Peyer's patch (tissue), 4 donors: ENCODE measurements at regions not wholly inside any gene's neighbourhood (a gene's known extent, or its start where the extent isn't known, plus 50 kb on each side); places are given as distances from the start of the nearest gene placed in this dataset.

ENCODE experiments used
- DNase-seq, 3 donors: peaks; one replicate each; pipeline ENCODE4 v3.0.0-alpha.2; 2017 to 2019
- H3K27ac ChIP-seq, 4 donors: fragments of 200-600 bp; sonication (generic); one replicate each; pipeline ENCODE4 v1.5.1; 2016 to 2019
- H3K27me3 ChIP-seq, 2 donors: fragments of 200-600 bp; sonication (generic); one replicate each; pipeline ENCODE4 v1.5.1; 2019
- H3K36me3 ChIP-seq, 3 donors: fragments of 200-600 bp; sonication (generic); one replicate each; pipeline ENCODE4 v1.5.1; 2016 to 2019
- H3K4me1 ChIP-seq, 4 donors: fragments of 200-600 bp; sonication (generic); one replicate each; pipeline ENCODE4 v1.5.1; 2016 to 2019
- H3K4me3 ChIP-seq, 4 donors: fragments of 200-600 bp; sonication (generic); 1 replicate in 3 of 4; 2 replicates in 1 of 4; pipeline ENCODE4 v1.5.1; 2016 to 2019; ENCODE audit warnings: mild to moderate bottlenecking in 1 of 4
- H3K9me3 ChIP-seq, 4 donors: fragments of 200-600 bp; sonication (generic); one replicate each; pipeline ENCODE4 v1.5.1; 2016 to 2019; ENCODE audit warnings: mild to moderate bottlenecking in 1 of 4
- POLR2A ChIP-seq, 2 donors: fragments of 450-650 bp; IDR thresholded peaks; one replicate each; pipeline ENCODE4 v1.5.1; 2017; ENCODE audit warnings: antibody characterized with exemption in 2 of 2, mild to moderate bottlenecking in 2 of 2, moderate library complexity in 2 of 2
- TF ChIP-seq, protein P1 (sequence below), 6 experiments: fragments of 450-650 bp in 4 of 6; fragments of 200-600 bp in 2 of 6; sonication (generic) in 1 of 6; IDR thresholded peaks; one replicate each; pipeline ENCODE4 v1.5.1; 2017 to 2019; ENCODE audit warnings: antibody characterized with exemption in 6 of 6, mild to moderate bottlenecking in 3 of 6, moderate library complexity in 1 of 6

DNA sequence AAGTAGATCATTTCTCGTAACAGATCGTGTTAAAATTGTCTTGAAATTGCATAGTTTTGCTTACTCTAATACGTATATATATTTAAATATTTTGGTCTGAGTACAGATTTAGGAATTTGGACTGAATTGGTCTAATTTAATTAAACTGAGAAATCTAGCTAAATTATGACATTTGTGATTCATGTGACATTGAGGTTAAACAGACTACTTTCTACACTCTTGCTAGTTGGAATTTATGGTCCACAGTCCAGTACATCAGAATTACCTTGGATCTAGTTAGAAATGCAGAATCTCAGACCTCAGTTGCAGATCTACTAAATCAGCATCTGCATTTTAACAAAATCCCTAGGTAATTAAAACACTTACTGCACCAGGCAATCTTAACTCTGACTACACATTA is 609.7 kb upstream of the GOLIM4 start:
- no peak for DNase-seq
- Histone ChIP-seq H3K36me3 (no peaks in the 10 kb centered on the region), H3K9me3 (no peaks in the 10 kb centered on the region), H3K4me3 (no peak overlapping the region), H3K4me1 (no peaks in the 10 kb centered on the region), H3K27ac (no peak overlapping the region), H3K27me3 (no peaks in the 10 kb centered on the region)
- TF ChIP-seq, protein P1, sequence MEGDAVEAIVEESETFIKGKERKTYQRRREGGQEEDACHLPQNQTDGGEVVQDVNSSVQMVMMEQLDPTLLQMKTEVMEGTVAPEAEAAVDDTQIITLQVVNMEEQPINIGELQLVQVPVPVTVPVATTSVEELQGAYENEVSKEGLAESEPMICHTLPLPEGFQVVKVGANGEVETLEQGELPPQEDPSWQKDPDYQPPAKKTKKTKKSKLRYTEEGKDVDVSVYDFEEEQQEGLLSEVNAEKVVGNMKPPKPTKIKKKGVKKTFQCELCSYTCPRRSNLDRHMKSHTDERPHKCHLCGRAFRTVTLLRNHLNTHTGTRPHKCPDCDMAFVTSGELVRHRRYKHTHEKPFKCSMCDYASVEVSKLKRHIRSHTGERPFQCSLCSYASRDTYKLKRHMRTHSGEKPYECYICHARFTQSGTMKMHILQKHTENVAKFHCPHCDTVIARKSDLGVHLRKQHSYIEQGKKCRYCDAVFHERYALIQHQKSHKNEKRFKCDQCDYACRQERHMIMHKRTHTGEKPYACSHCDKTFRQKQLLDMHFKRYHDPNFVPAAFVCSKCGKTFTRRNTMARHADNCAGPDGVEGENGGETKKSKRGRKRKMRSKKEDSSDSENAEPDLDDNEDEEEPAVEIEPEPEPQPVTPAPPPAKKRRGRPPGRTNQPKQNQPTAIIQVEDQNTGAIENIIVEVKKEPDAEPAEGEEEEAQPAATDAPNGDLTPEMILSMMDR (IDR thresholded peaks at IDR 0.05) = no peak
- TF ChIP-seq POLR2A (IDR thresholded peaks at IDR 0.05) = no peak

DNA sequence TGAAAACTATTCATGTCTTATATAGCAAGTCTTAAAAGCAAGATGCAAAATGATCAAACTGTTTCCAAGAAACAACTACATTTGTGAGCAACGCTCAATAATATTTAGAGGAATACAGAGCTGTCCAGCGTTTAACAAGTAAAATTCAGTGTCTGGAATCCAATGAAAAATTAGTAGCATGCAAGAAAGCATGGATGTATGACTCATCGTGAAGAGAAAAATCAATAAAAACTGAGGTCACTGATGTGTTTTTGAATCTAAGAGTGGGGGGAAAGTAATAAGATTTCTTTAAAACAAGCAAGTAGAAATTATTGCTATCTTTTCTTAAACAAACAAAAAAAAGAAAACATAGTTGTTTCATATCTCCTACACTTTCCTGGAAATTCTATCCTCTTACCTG is 600.3 kb upstream of the GOLIM4 start:
- DNase-seq = no peak
- TF ChIP-seq, protein P1 (IDR thresholded peaks at IDR 0.05) = no peak
- TF ChIP-seq POLR2A (IDR thresholded peaks at IDR 0.05) = no peak

DNA sequence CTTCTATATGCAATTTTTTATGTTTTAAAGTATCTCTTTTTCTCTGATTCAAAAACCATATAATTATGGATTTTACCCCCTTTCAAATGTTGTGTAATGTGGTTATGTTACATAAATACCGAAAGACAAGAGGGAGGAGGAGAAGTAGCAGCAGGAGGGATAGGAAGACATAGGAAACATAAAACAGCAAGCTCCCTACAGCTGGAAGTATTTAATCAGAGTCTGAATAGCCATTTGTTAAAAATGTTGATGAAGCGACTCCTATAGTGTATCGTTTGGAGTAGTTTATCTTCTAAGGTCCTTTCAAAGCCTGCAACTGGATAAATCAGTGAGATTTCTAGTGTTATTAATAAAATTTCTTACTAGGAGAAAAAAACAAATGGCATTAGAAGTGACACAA is 598.1 kb upstream of the GOLIM4 start:
- no peaks in the 10 kb centered on the region for H3K9me3 ChIP-seq
- TF ChIP-seq, protein P1 (IDR thresholded peaks at IDR 0.05) = no peak
- TF ChIP-seq POLR2A (IDR thresholded peaks at IDR 0.05) = no peak
- H3K27me3 ChIP-seq = no peaks in the 10 kb centered on the region
- no peak overlapping the region for H3K27ac ChIP-seq
- H3K4me3 ChIP-seq = no peak overlapping the region
- no peaks in the 10 kb centered on the region for H3K36me3 ChIP-seq
- no peaks in the 10 kb centered on the region for H3K4me1 ChIP-seq
- no peak for DNase-seq

More for the DNA sequence above, 600.3 kb upstream of the GOLIM4 start:
- no peaks in the 10 kb centered on the region for H3K36me3 ChIP-seq
- no peaks in the 10 kb centered on the region for H3K9me3 ChIP-seq
- no peak overlapping the region for H3K4me3 ChIP-seq
- H3K27ac ChIP-seq = no peak overlapping the region
- no peaks in the 10 kb centered on the region for H3K27me3 ChIP-seq
- no peaks in the 10 kb centered on the region for H3K4me1 ChIP-seq

DNA sequence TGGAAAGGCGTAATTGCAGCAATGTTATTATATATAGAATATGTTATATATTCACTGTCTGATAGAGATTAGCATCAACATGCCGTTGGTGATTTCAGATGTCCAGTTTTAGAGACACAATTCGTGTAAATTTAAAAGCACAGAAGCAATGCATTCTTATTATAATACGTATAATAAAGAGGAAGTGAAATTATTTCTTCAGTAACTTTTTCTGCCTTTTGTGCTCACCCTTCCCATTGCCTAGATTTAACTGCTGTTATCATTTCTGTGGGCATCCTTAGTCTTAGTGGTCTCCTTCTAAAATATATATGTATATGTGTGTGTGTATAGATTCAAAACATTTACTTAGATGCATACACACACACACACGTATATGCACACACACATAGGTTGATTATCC is 592.5 kb upstream of the GOLIM4 start:
- TF ChIP-seq POLR2A (IDR thresholded peaks at IDR 0.05) = no peak
- TF ChIP-seq, protein P1 (IDR thresholded peaks at IDR 0.05) = no peak
- DNase-seq = no peak
- no peaks in the 10 kb centered on the region for H3K4me1 ChIP-seq

DNA sequence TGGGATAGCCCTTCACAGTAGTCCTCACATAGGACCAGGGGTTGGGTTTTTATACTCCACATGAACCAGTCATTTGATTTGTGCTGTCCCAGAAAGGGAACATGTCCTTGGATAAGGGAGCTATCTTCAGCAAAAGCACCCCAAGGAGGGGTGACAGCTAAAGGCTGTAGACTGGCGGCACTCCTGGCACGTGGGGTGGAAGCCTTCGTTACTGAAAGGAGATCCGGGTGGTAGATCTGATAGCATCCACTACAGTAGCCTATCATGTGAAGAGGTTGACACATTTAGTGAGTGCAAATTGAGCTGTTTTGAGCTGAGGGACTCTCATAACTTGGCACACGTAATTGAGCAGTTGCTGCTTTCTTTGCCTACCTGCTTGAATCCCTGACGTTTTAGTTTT is 588.8 kb upstream of the GOLIM4 start:
- DNase-seq = no peak
- no peaks in the 10 kb centered on the region for H3K36me3 ChIP-seq
- no peaks in the 10 kb centered on the region for H3K27me3 ChIP-seq
- no peak overlapping the region for H3K27ac ChIP-seq
- TF ChIP-seq, protein P1 (IDR thresholded peaks at IDR 0.05) = no peak
- no peak for TF ChIP-seq POLR2A (IDR thresholded peaks at IDR 0.05)
- H3K4me3 ChIP-seq = no peak overlapping the region
- H3K9me3 ChIP-seq = no peaks in the 10 kb centered on the region
- H3K4me1 ChIP-seq = no peaks in the 10 kb centered on the region

More for the DNA sequence above, 592.5 kb upstream of the GOLIM4 start:
- no peak overlapping the region for H3K27ac ChIP-seq
- H3K4me3 ChIP-seq = no peak overlapping the region
- no peaks in the 10 kb centered on the region for H3K27me3 ChIP-seq
- no peaks in the 10 kb centered on the region for H3K9me3 ChIP-seq
- H3K36me3 ChIP-seq = no peaks in the 10 kb centered on the region

DNA sequence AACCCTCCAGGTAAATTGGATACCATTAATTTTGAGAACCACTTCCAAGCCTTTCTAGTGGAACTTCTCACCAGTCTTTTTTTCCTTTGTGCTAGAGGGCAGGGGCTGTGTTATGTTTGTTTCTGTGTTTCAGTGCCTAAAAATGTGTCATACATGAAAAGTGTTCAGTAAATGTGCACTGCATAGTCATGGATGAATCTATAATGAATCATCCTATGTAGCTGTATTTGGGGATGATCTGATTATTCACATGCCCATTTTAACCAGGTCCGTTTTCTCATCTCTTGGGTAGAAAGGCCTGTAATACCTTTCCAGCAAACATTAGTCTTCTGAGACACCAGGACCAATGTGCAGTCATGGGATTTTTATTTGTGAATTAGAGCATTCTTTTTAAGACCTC is 583.0 kb upstream of the GOLIM4 start:
- Histone ChIP-seq H3K4me3 (no peak overlapping the region), H3K9me3 (no peaks in the 10 kb centered on the region), H3K27me3 (no peaks in the 10 kb centered on the region), H3K27ac (no peak overlapping the region), H3K4me1 (no peaks in the 10 kb centered on the region), H3K36me3 (no peaks in the 10 kb centered on the region)
- TF ChIP-seq, protein P1 (IDR thresholded peaks at IDR 0.05) = no peak
- no peak for TF ChIP-seq POLR2A (IDR thresholded peaks at IDR 0.05)
- no peak for DNase-seq
